Prostate gland (tissue), 2 donors: ENCODE measurements at regions not wholly inside any gene's neighbourhood (a gene's known extent, or its start where the extent isn't known, plus 50 kb on each side); places are given as distances from the start of the nearest gene placed in this dataset.
"Not testable (repeated sequence)": the region's sequence is repeated elsewhere in the genome, so short reads cannot be mapped to it uniquely, and the experiment has no call there.

ENCODE experiments used
- DNase-seq: peaks from one replicate; pipeline ENCODE4 v3.0.0-alpha.2; 2019; ENCODE audit warnings: low spot score
- H3K27ac ChIP-seq, 2 donors: fragments of 200-600 bp; sonication (generic); 2 replicates each; pipeline ENCODE4 v1.5.1; 2017 to 2019
- H3K27me3 ChIP-seq: fragments of 200-600 bp; sonication (generic); replicated peaks from 2 replicates; pipeline ENCODE4 v1.5.1; 2019; ENCODE audit not compliant: insufficient read depth
- H3K36me3 ChIP-seq, 2 donors: fragments of 200-600 bp; sonication (generic); 1 replicate in 1 of 2; 2 replicates in 1 of 2; pipeline versions ENCODE4 v1.5.1 to v1.8.1; 2017 to 2019
- H3K4me1 ChIP-seq: fragments of 200-600 bp; sonication (generic); replicated peaks from 2 replicates; pipeline ENCODE4 v1.5.1; 2019
- H3K4me3 ChIP-seq, 2 donors: fragments of 200-600 bp; sonication (generic); 2 replicates each; pipeline ENCODE4 v1.5.1; 2017 to 2019
- H3K9me3 ChIP-seq: fragments of 200-600 bp; sonication (generic); 2 replicates; pipeline ENCODE4 v1.5.1; 2017
- CTCF ChIP-seq, 4 experiments: fragments of 200-600 bp in 2 of 4; fragments of 450-650 bp in 2 of 4; sonication (generic) in 2 of 4; IDR thresholded peaks; 1 replicate in 3 of 4; 2 replicates in 1 of 4; pipeline ENCODE4 v1.5.1; 2016 to 2019; ENCODE audit warnings: antibody characterized with exemption in 4 of 4, mild to moderate bottlenecking in 2 of 4, moderate library complexity in 2 of 4
- POLR2A ChIP-seq: fragments of 450-650 bp; IDR thresholded peaks from one replicate; pipeline ENCODE4 v1.6.1; 2016; ENCODE audit warnings: antibody characterized with exemption, mild to moderate bottlenecking
- POLR2AphosphoS5 ChIP-seq: sonication (generic); formaldehyde crosslinking; IDR thresholded peaks from one replicate; pipeline ENCODE4 v1.6.1; 2017; ENCODE audit warnings: antibody characterized with exemption
- WGBS: methylation state at CpG from one replicate; pipeline ENCODE4 v1.1.5; 2018; 5-methylcytosine and 5-hydroxymethylcytosine counted together
- intact Hi-C: fragments of 100-400 bp; cut with DNase I; formaldehyde crosslinking; loops from one replicate; pipeline ENCODE4 v1.14.2; 2022

GRCh38 chr12:19808371-19808770, 369.1 kb downstream of the AEBP2 start:
- intact Hi-C loops = no loop called here
- TF ChIP-seq POLR2AphosphoS5 = no peak
- no peak for TF ChIP-seq CTCF (IDR thresholded peaks at IDR 0.05)
- TF ChIP-seq POLR2A = no peak
- Histone ChIP-seq H3K36me3 (no peaks in the 10 kb centered on the region), H3K9me3 (no peaks in the 10 kb centered on the region), H3K4me1 (no peaks in the 10 kb centered on the region), H3K4me3 (no peak overlapping the region), H3K27me3 (no peaks in the 10 kb centered on the region), H3K27ac (no peak overlapping the region)
- no peak for DNase-seq
- WGBS = 47% methylated on average over 2 of the region's 2 CpGs

- H3K4me3 ChIP-seq = no peak overlapping the region
- 50% methylated on average over 1 of the region's 1 CpG for WGBS
- no peak for DNase-seq
- H3K36me3 ChIP-seq = no peaks in the 10 kb centered on the region
- H3K27me3 ChIP-seq = no peaks in the 10 kb centered on the region
- TF ChIP-seq POLR2A (no peak), CTCF (IDR thresholded peaks at IDR 0.05) (no peak), POLR2AphosphoS5 (no peak)
- no peak overlapping the region for H3K27ac ChIP-seq
- intact Hi-C loops = no loop called here
- no peaks in the 10 kb centered on the region for H3K4me1 ChIP-seq
- no peaks in the 10 kb centered on the region for H3K9me3 ChIP-seq
Observed at GRCh38 chr12:19810213-19810612, 370.9 kb downstream of the AEBP2 start.

GRCh38 chr12:19811922-19812321, 372.6 kb downstream of the AEBP2 start:
- 91% methylated on average over 3 of the region's 3 CpGs for WGBS
- H3K36me3 ChIP-seq = no peaks in the 10 kb centered on the region
- no peaks in the 10 kb centered on the region for H3K4me1 ChIP-seq
- TF ChIP-seq POLR2AphosphoS5 (no peak), POLR2A (no peak), CTCF (IDR thresholded peaks at IDR 0.05) (no peak)
- intact Hi-C loops = no loop called here
- no peak for DNase-seq
- no peaks in the 10 kb centered on the region for H3K9me3 ChIP-seq
- H3K27ac ChIP-seq = no peak overlapping the region
- no peak overlapping the region for H3K4me3 ChIP-seq
- no peaks in the 10 kb centered on the region for H3K27me3 ChIP-seq

GRCh38 chr12:19819231-19819630, 379.9 kb downstream of the AEBP2 start:
- TF ChIP-seq POLR2AphosphoS5 (no peak), CTCF (IDR thresholded peaks at IDR 0.05) (no peak), POLR2A (no peak)
- Histone ChIP-seq H3K9me3 (no peaks in the 10 kb centered on the region), H3K4me1 (no peaks in the 10 kb centered on the region), H3K27me3 (no peaks in the 10 kb centered on the region), H3K4me3 (no peak overlapping the region), H3K27ac (no peak overlapping the region), H3K36me3 (no peaks in the 10 kb centered on the region)
- intact Hi-C loops = no loop called here
- WGBS = 80% methylated on average over 4 of the region's 4 CpGs
- no peak for DNase-seq

- Histone ChIP-seq H3K27ac (no peak overlapping the region), H3K9me3 (no peaks in the 10 kb centered on the region), H3K4me1 (no peaks in the 10 kb centered on the region), H3K27me3 (no peaks in the 10 kb centered on the region), H3K4me3 (no peak overlapping the region), H3K36me3 (no peaks in the 10 kb centered on the region)
- intact Hi-C loops = no loop called here
- DNase-seq = no peak
- 92% methylated on average over 4 of the region's 4 CpGs for WGBS
- no peak for TF ChIP-seq POLR2A
- TF ChIP-seq CTCF (IDR thresholded peaks at IDR 0.05) = no peak
- no peak for TF ChIP-seq POLR2AphosphoS5
Observed at GRCh38 chr12:19822476-19822875, 383.2 kb downstream of the AEBP2 start.

- H3K27ac ChIP-seq, H3K9me3 ChIP-seq, H3K36me3 ChIP-seq, H3K4me1 ChIP-seq, H3K4me3 ChIP-seq, DNase-seq, intact Hi-C loops, H3K27me3 ChIP-seq: not testable (repeated sequence)
- 94% methylated on average over 6 of the region's 6 CpGs for WGBS
Observed at GRCh38 chr12:19823326-19823725, 384.0 kb downstream of the AEBP2 start.
